ENCODE measurements at regions not wholly inside any gene's neighbourhood (a gene's known extent, or its start where the extent isn't known, plus 50 kb on each side); places are given as distances from the start of the nearest gene placed in this dataset.
"Not testable (repeated sequence)": the region's sequence is repeated elsewhere in the genome, so short reads cannot be mapped to it uniquely, and the experiment has no call there.

DNA sequence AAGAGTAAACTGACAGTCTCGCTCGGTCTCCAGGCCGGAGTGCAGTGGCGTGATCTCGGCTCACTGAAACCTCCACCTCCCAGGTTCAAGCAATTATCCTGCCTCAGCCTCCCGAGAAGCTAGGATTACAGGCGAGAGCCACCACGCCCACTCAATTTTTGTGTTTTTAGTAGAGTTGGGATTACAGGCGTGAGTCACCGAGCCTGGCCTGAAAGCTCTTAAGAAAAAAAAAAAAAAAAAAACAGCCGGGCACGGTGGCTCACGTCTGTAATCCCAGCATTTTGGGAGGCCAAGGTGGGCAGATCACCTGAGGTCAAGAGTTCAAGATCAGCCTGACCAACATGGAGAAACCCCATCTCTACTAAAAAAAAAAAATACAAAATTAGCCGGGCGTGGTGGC lies 55.3 kb upstream of the THOC2 start:
- not testable (repeated sequence) for DNase-seq

DNA sequence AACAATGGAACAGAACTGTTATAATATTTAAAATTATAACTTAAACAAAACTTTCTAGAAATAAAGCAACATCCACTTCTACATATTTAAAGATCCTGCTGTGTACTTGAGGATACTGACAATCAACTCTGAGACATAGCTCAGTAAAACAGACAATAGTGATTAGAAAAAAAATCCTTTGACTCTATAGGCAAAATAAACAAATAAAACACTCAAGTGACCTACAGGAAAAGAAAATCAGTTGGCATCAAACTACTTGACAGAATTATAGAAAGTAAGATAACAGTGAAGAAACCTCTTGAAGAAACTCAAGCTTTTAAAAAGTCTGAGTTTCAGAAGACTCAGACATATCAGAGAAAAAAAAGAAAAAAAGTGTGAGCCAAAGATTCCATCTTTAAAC lies 55.9 kb upstream of the THOC2 start:
- no peak for DNase-seq

DNA sequence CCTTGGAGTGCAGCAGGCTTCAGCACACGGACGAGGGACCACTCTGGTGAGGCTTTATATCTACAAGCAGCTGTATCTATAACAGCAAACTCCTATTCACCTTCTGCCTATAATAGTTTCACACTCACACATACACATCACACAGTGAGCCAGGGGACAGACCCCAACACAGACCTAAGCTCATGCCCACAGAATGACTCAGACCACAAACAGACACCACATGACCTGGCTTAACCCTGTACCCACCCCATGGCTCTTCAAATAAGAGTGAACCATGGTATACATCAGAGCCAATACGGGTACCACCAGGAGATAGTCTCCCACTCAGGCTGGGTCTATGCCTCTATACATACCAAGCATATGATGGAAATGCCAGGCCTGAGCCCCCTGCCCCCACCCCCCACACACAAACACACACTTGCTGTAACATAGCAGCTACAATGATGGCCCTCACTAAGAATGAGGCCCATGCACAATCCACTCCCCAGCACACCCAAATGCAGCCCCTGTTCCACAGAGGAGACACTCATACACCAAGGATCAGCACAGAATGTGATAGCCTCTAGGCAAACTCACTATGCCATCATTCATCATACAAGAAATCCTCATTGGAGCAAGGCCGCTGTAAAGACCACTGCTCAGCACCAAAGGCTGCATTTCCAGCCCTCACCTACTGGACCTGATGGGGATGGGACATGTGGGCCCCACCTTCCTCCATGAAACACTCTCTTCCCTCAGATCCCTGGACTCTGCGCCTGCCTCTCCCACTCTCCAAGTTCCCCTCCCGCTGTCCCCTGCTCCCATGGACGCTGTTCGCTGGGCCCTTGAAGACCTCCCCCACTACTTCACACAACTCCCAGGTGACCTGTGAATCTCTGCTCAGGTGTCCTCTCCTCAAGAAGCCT lies 62.1 kb upstream of the XIAP start:
- DNase-seq = peak; percentile 34

DNA sequence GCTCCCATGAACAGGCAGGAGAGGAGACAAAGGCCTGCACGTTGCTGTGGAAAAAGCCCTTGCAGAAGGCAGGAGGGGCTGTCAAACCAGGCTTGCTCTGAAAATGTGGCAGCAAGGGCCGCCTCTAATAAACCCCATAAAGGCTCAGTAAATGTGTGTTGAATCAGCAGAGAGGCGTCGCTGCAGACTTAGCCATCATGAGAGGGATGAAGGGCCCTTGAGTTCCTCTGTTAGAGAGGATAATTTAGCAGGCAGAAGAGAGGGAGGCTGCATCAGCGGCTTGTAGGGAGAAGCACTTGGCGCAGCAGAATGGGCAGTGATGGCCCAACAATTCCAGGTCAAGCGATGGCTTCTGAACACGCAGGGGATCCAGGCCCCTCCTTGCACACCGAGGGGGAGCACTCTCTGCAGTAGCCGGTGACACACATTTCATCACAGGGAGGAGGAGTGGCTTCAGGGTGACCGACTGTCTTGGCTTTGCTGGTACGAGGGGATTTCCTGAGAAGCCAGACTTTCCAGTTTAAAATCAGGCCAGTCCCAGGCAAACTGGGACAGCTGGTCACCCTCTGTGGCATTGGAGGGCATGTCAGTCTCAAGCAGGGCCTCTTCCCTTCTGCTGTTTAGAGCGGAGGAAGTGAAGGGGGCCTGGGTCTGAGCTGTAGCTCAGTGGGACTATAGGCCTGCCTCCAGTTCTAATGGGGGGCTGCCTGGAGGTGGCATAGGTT lies 61.0 kb upstream of the XIAP start:
- not testable (repeated sequence) for DNase-seq

DNA sequence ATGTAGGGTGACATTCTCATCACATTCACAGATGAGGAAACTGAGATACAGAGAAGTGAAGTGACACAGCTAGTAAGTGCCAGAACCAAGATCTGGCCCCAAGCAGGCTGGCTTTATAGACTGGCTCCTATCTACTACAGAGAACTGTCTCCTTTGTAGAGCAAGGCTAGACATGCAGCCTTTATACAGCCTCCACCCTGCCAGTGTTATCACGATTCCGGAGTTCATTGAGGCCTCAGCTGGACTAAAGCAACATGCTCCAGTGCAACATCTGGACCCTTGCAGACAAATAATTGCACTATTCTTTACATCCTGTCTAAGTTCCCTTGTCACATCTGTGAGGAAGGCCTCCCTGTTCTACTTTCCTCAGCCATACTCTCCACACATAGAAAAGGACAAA lies 58.0 kb upstream of the XIAP start:
- no peak for DNase-seq

DNA sequence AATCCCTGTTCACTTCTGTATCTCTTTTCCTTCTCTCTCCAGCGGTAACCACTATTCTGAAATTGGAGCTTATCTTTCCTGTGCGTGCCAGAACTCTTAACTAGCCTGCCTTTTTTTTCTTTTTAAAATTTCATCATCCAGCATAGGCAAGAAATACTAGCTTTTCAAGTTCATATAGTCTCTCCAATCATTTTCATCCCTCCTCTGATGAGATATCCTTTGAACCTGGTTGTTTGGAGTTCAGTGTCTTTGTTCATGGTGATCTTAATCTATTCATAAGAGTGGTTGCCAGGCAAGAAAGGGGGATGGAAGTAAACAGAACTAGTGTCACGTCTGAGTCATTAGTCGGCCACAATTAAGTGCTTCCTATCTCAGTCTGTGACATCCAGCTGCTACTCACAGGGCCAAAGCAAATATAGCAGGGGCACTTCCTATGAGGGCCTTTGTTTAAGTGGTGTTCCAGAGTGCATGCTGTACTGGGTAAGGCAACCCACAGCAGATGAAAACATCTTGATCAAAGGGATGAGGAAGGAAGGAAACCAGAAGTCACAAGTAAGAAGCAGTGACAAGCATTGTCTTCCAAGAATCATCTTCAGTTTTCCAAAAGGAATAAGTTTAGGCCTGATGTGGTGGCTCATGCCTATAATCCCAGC lies 56.4 kb upstream of the XIAP start:
- DNase-seq = peak; percentile 58

DNA sequence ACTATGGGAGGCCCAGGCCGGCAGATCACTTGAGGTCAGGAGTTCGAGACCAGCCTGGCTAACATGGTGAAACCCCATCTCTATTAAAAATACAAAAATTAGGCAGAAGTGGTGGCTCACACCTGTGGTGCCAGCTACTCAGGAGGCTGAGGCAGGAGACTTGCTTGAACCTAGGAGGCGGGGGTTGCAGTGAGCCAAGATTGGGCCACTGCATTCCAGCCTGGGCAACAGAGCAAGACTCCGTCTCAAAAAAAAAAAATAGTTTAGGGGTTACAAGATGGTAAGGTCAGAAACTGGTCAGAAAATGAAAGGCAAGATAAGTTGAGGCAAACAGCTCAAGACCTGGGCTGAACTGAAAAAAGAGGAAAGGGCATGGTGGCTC lies 55.9 kb upstream of the XIAP start:
- DNase-seq = not testable (repeated sequence)

DNA sequence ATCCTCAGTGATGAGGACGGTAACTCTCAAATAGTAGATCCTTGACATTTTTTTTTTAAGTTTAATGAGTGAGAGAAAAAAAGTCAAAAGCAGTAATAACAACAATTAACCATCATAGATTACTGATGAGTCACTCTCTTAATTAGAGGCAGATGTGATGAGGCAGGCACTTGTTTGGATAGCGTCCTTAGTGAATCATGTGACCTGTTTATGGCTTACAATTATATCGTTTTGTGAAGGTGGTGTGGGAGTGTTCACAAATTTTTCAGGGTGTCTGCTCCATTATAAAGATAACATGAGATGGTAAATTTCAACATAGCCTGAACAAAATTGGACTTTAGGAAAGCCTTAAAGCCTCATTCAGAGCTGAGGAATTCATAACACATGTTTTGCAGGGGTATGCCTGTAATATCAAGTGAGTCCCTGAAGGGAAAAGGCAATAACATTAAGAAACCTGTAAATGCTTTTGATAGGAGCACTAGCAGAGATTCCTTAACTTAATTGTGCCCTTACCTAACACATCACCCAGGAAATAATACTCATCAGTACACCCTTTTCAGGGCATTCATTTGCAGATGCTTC lies 51.9 kb upstream of the XIAP start:
- peak; percentile 48 for DNase-seq

DNA sequence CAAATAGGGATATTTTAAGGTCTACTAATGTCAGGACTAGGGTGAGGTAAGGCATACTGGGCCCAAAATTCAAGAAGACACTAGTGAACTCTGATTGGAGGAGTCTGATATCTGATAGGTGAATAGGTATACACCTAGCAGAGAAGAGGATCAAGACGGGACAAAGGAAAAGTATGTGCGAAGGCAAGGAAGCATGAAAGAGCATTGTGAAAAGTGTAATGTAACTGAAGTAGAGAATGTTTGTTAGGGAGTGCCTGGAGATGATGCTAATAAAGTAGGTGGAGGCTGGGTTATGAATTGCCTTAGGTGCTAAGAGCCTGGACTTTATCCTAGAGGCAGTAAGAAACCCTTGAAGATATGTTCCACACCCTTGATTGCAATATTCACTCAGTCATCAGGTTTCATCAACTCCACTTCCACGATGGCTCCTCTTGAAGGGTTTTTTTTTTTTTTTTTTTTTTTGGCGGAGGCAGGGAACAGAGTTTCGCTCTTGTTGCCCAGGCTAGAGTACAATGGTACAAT lies 49.9 kb upstream of the XIAP start:
- DNase-seq = no peak
